Astrocyte (in vitro differentiated cells and primary cell): ENCODE measurements at regions not wholly inside any gene's neighbourhood (a gene's known extent, or its start where the extent isn't known, plus 50 kb on each side); places are given as distances from the start of the nearest gene placed in this dataset.
A peak's percentile ranks its signal among the peaks of the same experiment; 100 is the strongest.
"Not testable (repeated sequence)": the region's sequence is repeated elsewhere in the genome, so short reads cannot be mapped to it uniquely, and the experiment has no call there.

Experiments used
- DNase-seq: peaks from one replicate; pipeline ENCODE4 v3.0.0-alpha.2; 2010; ENCODE audit warnings: low read depth
- FAIRE-seq: peaks from 2 replicates; lab custom pipeline; 2011; peaks lifted over from hg19 to GRCh38; lab: Jason Lieb, UNC
- H2AFZ ChIP-seq: 2 replicates; pipeline ENCODE4 v1.6.0; 2012; ENCODE audit warnings: low read depth, low read length, inconsistent platforms
- H3K27ac ChIP-seq: 2 replicates; pipeline ENCODE4 v1.5.1; 2011; ENCODE audit warnings: low read depth, low read length, inconsistent platforms
- H3K27me3 ChIP-seq: 2 replicates; pipeline ENCODE4 v1.6.0; 2011; ENCODE audit warnings: low read length, inconsistent platforms; ENCODE audit not compliant: insufficient read depth
- H3K36me3 ChIP-seq: 2 replicates; pipeline ENCODE4 v1.5.1; 2011; ENCODE audit warnings: low read length, inconsistent platforms; ENCODE audit not compliant: insufficient read depth
- H3K4me1 ChIP-seq: 2 replicates; pipeline ENCODE4 v1.5.1; 2011; ENCODE audit warnings: low read length, inconsistent platforms; ENCODE audit not compliant: insufficient read depth
- H3K4me2 ChIP-seq: 2 replicates; pipeline ENCODE4 v1.6.0; 2012; ENCODE audit warnings: low read length, inconsistent platforms
- H3K4me3 ChIP-seq: 2 replicates; pipeline ENCODE4 v1.5.1; 2011; ENCODE audit warnings: low read depth, mild to moderate bottlenecking, low read length, inconsistent platforms; ENCODE audit not compliant: insufficient read depth
- H3K79me2 ChIP-seq: 2 replicates; pipeline ENCODE4 v1.6.0; 2012; ENCODE audit warnings: mild to moderate bottlenecking, low read length, inconsistent platforms; ENCODE audit not compliant: insufficient read depth
- H3K9ac ChIP-seq: 2 replicates; pipeline ENCODE4 v1.6.0; 2012; ENCODE audit warnings: mild to moderate bottlenecking, low read length, inconsistent platforms
- H3K9me3 ChIP-seq: 2 replicates; pipeline ENCODE4 v1.5.1; 2012; ENCODE audit warnings: low read depth, mild to moderate bottlenecking, low read length, inconsistent platforms; ENCODE audit not compliant: insufficient read depth
- H4K20me1 ChIP-seq: 2 replicates; pipeline ENCODE4 v1.6.0; 2012; ENCODE audit warnings: low read length, inconsistent platforms; ENCODE audit not compliant: insufficient read depth
- H3K27ac Mint-ChIP-seq: one replicate; pipeline ENCODE4 v1.8.0; 2021; ENCODE audit warnings: mild to moderate bottlenecking, mixed read lengths; ENCODE audit not compliant: unreplicated experiment
- H3K27me3 Mint-ChIP-seq: one replicate; pipeline ENCODE4 v1.8.0; 2021; ENCODE audit warnings: low read depth, mixed read lengths; ENCODE audit not compliant: unreplicated experiment
- H3K36me3 Mint-ChIP-seq: one replicate; pipeline ENCODE4 v1.8.0; 2021; ENCODE audit warnings: low read depth, mixed read lengths; ENCODE audit not compliant: unreplicated experiment
- H3K4me1 Mint-ChIP-seq: one replicate; pipeline ENCODE4 v1.8.0; 2021; ENCODE audit warnings: low read depth, mixed read lengths; ENCODE audit not compliant: unreplicated experiment
- H3K4me3 Mint-ChIP-seq: one replicate; pipeline ENCODE4 v1.8.0; 2021; ENCODE audit warnings: mild to moderate bottlenecking, moderate library complexity, mixed read lengths; ENCODE audit not compliant: unreplicated experiment
- H3K9me3 Mint-ChIP-seq: one replicate; pipeline ENCODE4 v1.8.0; 2021; ENCODE audit warnings: mild to moderate bottlenecking, mixed read lengths; ENCODE audit not compliant: unreplicated experiment
- CTCF ChIP-seq: IDR thresholded peaks from 2 replicates; pipeline ENCODE4 v1.5.1; 2011; ENCODE audit warnings: low read depth, mild to moderate bottlenecking, inconsistent platforms, low read length, moderate library complexity; ENCODE audit not compliant: insufficient read depth
- EZH2 ChIP-seq: IDR thresholded peaks from 2 replicates; pipeline ENCODE4 v1.6.1; 2012; ENCODE audit warnings: mild to moderate bottlenecking, low read length, inconsistent platforms; ENCODE audit not compliant: insufficient read depth

- Histone ChIP-seq H3K27ac (no peak overlapping the region), H3K4me1 (no peaks in the 10 kb centered on the region), H3K9me3 (no peaks in the 10 kb centered on the region), H4K20me1 (no peaks in the 10 kb centered on the region), H3K79me2 (no peaks in the 10 kb centered on the region), H3K27me3 (no peaks in the 10 kb centered on the region), H3K4me2 (no peak overlapping the region), H3K9ac (no peak overlapping the region), H3K36me3 (no peaks in the 10 kb centered on the region), H3K4me3 (no peak overlapping the region), H2AFZ (no peak overlapping the region)
- H3K36me3 Mint-ChIP-seq: no peaks in the 10 kb centered on the region
- H3K9me3 Mint-ChIP-seq: no peaks in the 10 kb centered on the region
- FAIRE-seq (no peak), DNase-seq (no peak)
- no peak overlapping the region for H3K4me3 Mint-ChIP-seq
- H3K4me1 Mint-ChIP-seq: no peaks in the 10 kb centered on the region
- no peaks in the 10 kb centered on the region for H3K27me3 Mint-ChIP-seq
- no peak overlapping the region for H3K27ac Mint-ChIP-seq
- no peak for TF ChIP-seq CTCF
- no peak for TF ChIP-seq EZH2
These were observed 142.2 kb upstream of the CXorf51A start for GRCh38 chrX:146956760-146957159.

GRCh38 chrX:146934256-146934655, 119.7 kb upstream of the CXorf51A start:
- Histone ChIP-seq H3K36me3 (no peaks in the 10 kb centered on the region), H3K4me2 (no peak overlapping the region), H3K79me2 (no peaks in the 10 kb centered on the region), H2AFZ (no peak overlapping the region), H3K9ac (no peak overlapping the region), H3K27ac (no peak overlapping the region), H3K4me1 (no peaks in the 10 kb centered on the region), H4K20me1 (no peaks in the 10 kb centered on the region), H3K27me3 (no peaks in the 10 kb centered on the region), H3K4me3 (no peak overlapping the region), H3K9me3 (no peaks in the 10 kb centered on the region)
- no peak for DNase-seq
- H3K27ac Mint-ChIP-seq: no peak overlapping the region
- H3K4me1 Mint-ChIP-seq: no peaks in the 10 kb centered on the region
- no peak overlapping the region for H3K4me3 Mint-ChIP-seq
- TF ChIP-seq EZH2 (no peak), CTCF (no peak)
- peaks cover 2% of the 10 kb centered on the region for H3K9me3 Mint-ChIP-seq
- no peak for FAIRE-seq
- no peaks in the 10 kb centered on the region for H3K27me3 Mint-ChIP-seq
- no peaks in the 10 kb centered on the region for H3K36me3 Mint-ChIP-seq

- H3K79me2 ChIP-seq, H3K27me3 ChIP-seq, DNase-seq, H2AFZ ChIP-seq, H3K4me1 ChIP-seq, H3K27me3 Mint-ChIP-seq, H4K20me1 ChIP-seq, H3K9me3 Mint-ChIP-seq, H3K4me3 Mint-ChIP-seq, H3K9me3 ChIP-seq, H3K27ac ChIP-seq, H3K4me1 Mint-ChIP-seq, H3K36me3 Mint-ChIP-seq, H3K4me3 ChIP-seq, H3K27ac Mint-ChIP-seq, H3K4me2 ChIP-seq, H3K9ac ChIP-seq, H3K36me3 ChIP-seq: not testable (repeated sequence)
- peak; percentile 65 for FAIRE-seq
These were observed 118.5 kb upstream of the CXorf51A start for GRCh38 chrX:146932997-146933396.
